ENCODE measurements at regions not wholly inside any gene's neighbourhood (a gene's known extent, or its start where the extent isn't known, plus 50 kb on each side); places are given as distances from the start of the nearest gene placed in this dataset.

GRCh38 chr10:124180044-124180745 is 86.8 kb upstream of the CHST15 start:
- no peaks in the 10 kb centered on the region for H3K9me3 ChIP-seq
- H3K27me3 ChIP-seq: no peaks in the 10 kb centered on the region
- H3K27ac ChIP-seq: no peak overlapping the region
- H3K36me3 ChIP-seq: no peaks in the 10 kb centered on the region
- TF ChIP-seq CTCF (IDR thresholded peaks at IDR 0.05) (no peak), EP300 (IDR thresholded peaks at IDR 0.05) (no peak), POLR2A (IDR thresholded peaks at IDR 0.05) (no peak)
- 66 to 70% methylated on average over 8 of the region's 8 CpGs for WGBS, 2 donors
- peaks cover 0 to 7% (median 0%) of the 10 kb centered on the region in 4 donors for H3K4me1 ChIP-seq
- H3K4me3 ChIP-seq: no peak overlapping the region
- DNase-seq (ENCODE audit: low spot score in 2 of 2): no peak

DNA sequence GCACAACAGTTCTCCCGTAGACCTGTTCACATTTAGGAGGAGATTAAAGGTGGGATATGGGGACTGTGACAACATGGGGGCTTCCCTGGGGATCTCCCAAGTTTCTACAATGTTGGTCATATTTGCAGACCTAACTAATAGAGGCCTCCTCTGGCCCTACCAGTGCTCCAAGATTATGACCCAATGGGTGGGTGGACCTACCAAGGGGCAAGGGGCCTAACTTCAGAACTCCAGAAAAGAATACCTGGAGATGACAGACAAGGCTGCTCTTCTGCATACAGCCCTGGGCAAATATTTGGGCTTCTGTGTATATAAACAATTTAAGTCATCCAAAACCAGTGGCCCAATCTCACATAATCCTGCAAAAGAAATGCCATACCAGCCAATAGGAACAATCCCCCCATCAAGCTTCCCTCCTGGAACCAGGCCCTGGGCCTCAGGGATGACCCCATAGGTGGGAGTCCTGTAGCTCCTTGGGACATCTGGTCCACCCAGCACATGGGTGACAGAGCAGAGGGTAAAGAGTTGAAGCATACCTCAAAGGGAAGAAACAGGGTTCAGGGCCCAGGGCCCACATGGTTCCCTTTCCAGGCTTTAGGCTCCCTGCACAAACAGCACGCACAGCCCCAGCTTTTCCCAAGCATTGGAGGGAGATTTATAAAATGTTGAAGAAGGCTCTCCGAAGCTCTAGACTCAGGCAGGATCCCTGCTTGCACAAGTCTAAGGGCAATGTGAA is 86.1 kb upstream of the CHST15 start:
- Histone ChIP-seq H3K4me3 (no peak overlapping the region), H3K36me3 (no peaks in the 10 kb centered on the region), H3K27ac (no peak overlapping the region), H3K4me1 (peaks cover 0 to 7% (median 0%) of the 10 kb centered on the region in 4 donors), H3K27me3 (no peaks in the 10 kb centered on the region), H3K9me3 (no peaks in the 10 kb centered on the region)
- DNase-seq (ENCODE audit: low spot score in 2 of 2): no peak
- WGBS, 2 donors: 90 to 93% methylated on average over 3 of the region's 3 CpGs
- TF ChIP-seq POLR2A (IDR thresholded peaks at IDR 0.05): no peak
- TF ChIP-seq EP300 (IDR thresholded peaks at IDR 0.05): no peak
- TF ChIP-seq CTCF (IDR thresholded peaks at IDR 0.05): no peak

DNA sequence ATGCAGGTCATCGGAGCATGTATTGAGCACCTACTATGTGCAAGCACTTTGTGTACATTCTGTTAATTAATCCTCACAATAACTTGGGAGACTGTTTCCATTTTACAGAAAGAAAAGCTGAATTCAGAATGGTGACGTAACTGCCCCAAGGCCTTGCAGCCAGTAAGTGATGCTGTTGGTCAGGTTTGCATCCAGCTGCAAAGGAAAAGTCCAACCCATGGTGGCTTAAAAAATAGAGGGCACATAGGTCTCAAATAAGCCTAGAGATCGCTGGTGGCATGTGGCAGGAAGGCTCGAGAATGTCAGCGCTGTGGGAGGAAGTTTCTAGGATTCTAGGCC is 83.8 kb upstream of the CHST15 start:
- Histone ChIP-seq H3K27me3 (no peaks in the 10 kb centered on the region), H3K4me3 (no peak overlapping the region), H3K4me1 (peaks cover 0 to 7% (median 0%) of the 10 kb centered on the region in 4 donors), H3K9me3 (no peaks in the 10 kb centered on the region), H3K36me3 (no peaks in the 10 kb centered on the region), H3K27ac (no peak overlapping the region)
- no peak for DNase-seq (ENCODE audit: low spot score in 2 of 2)
- 80 to 82% methylated on average over 5 of the region's 5 CpGs for WGBS, 2 donors
- no peak for TF ChIP-seq CTCF (IDR thresholded peaks at IDR 0.05)
- TF ChIP-seq EP300 (IDR thresholded peaks at IDR 0.05): no peak
- no peak for TF ChIP-seq POLR2A (IDR thresholded peaks at IDR 0.05)

GRCh38 chr10:124176349-124177179 is 83.2 kb upstream of the CHST15 start:
- TF ChIP-seq EP300 (IDR thresholded peaks at IDR 0.05) (no peak), CTCF (IDR thresholded peaks at IDR 0.05) (no peak), POLR2A (IDR thresholded peaks at IDR 0.05) (no peak)
- 58% methylated on average over 15 of the region's 15 CpGs for whole genome bisulfite sequencing, 2 donors

More at GRCh38 chr10:124176349-124177179, 83.2 kb upstream of the CHST15 start:
- Histone ChIP-seq H3K9me3 (no peaks in the 10 kb centered on the region), H3K36me3 (no peaks in the 10 kb centered on the region), H3K27me3 (no peaks in the 10 kb centered on the region), H3K4me1 (peaks cover 0 to 7% (median 0%) of the 10 kb centered on the region in 4 donors), H3K4me3 (no peak overlapping the region), H3K27ac (peak overlapping the region in 1 of 4 donors; percentile 27)
- no peak for DNase-seq (ENCODE audit: low spot score in 2 of 2)
